SK-N-SH treated with all-trans-retinoic acid at 6 μM for 48 hours (cell line): ENCODE measurements at regions not wholly inside any gene's neighbourhood (a gene's known extent, or its start where the extent isn't known, plus 50 kb on each side); places are given as distances from the start of the nearest gene placed in this dataset.

ENCODE experiments used
- ATAC-seq: fragments of 200-7000 bp; cut with Tn5 transposase; 3 replicates; pipeline ENCODE4 v1.9.1; 2020; ENCODE audit warnings: mild to moderate bottlenecking, moderate library complexity
- ARNTL ChIP-seq: fragments of 450-650 bp; formaldehyde crosslinking; IDR thresholded peaks from 2 replicates; pipeline ENCODE4 v1.5.0; 2020; ENCODE audit warnings: low read depth, mild to moderate bottlenecking, moderate library complexity, borderline replicate concordance
- BACH2 ChIP-seq: fragments of 250-450 bp; sonication (Bioruptor Pico); IDR thresholded peaks from 2 replicates; pipeline ENCODE4 v1.9.0; 2021; ENCODE audit warnings: mild to moderate bottlenecking, borderline replicate concordance
- CREB5 ChIP-seq: fragments of 250-450 bp; sonication (Bioruptor Pico); IDR thresholded peaks from 2 replicates; pipeline ENCODE4 v1.5.1; 2020; ENCODE audit warnings: low read depth, mild to moderate bottlenecking, moderate library complexity
- CSDC2 ChIP-seq: fragments of 250-450 bp; sonication (Bioruptor Pico); IDR thresholded peaks from 2 replicates; pipeline ENCODE4 v1.5.0; 2020; ENCODE audit warnings: mild to moderate bottlenecking, moderate library complexity
- CSRNP3 ChIP-seq: fragments of 250-450 bp; sonication (Bioruptor Pico); IDR thresholded peaks from 2 replicates; pipeline ENCODE4 v1.5.1; 2021; ENCODE audit warnings: mild to moderate bottlenecking, moderate library complexity
- ESRRG ChIP-seq: fragments of 250-450 bp; sonication (Bioruptor Pico); IDR thresholded peaks from 2 replicates; pipeline ENCODE4 v1.6.1; 2021; ENCODE audit warnings: mild to moderate bottlenecking
- GLIS3 ChIP-seq: fragments of 250-450 bp; sonication (Bioruptor Pico); IDR thresholded peaks from 2 replicates; pipeline ENCODE4 v1.5.0; 2020; ENCODE audit warnings: mild to moderate bottlenecking, moderate library complexity
- ISL1 ChIP-seq: fragments of 250-450 bp; sonication (Bioruptor Pico); IDR thresholded peaks from 2 replicates; pipeline ENCODE4 v2.1.2; 2022; ENCODE audit warnings: mild to moderate bottlenecking, moderate library complexity
- PATZ1 ChIP-seq: fragments of 250-450 bp; sonication (Bioruptor Pico); IDR thresholded peaks from 2 replicates; pipeline ENCODE4 v1.8.0; 2020; ENCODE audit warnings: mild to moderate bottlenecking, moderate library complexity, borderline replicate concordance
- POU6F1 ChIP-seq: fragments of 250-450 bp; sonication (Bioruptor Pico); IDR thresholded peaks from 2 replicates; pipeline ENCODE4 v1.8.0; 2021; ENCODE audit warnings: low read depth, mild to moderate bottlenecking, moderate library complexity, borderline replicate concordance
- PPARA ChIP-seq: fragments of 250-450 bp; sonication (Bioruptor Pico); IDR thresholded peaks from 2 replicates; pipeline ENCODE4 v1.5.0; 2020; ENCODE audit warnings: mild to moderate bottlenecking, borderline replicate concordance
- RARB ChIP-seq: fragments of 250-450 bp; sonication (Bioruptor Pico); IDR thresholded peaks from 2 replicates; pipeline ENCODE4 v1.8.0; 2021; ENCODE audit warnings: mild to moderate bottlenecking, moderate library complexity
- SNAI2 ChIP-seq: fragments of 250-450 bp; sonication (Bioruptor Pico); IDR thresholded peaks from 2 replicates; pipeline ENCODE4 v1.5.0; 2020; ENCODE audit warnings: mild to moderate bottlenecking, moderate library complexity
- TCF4 ChIP-seq: fragments of 250-450 bp; sonication (Bioruptor Pico); IDR thresholded peaks from 2 replicates; pipeline ENCODE4 v1.8.0; 2021; ENCODE audit warnings: mild to moderate bottlenecking, moderate library complexity, borderline replicate concordance
- TOX ChIP-seq: fragments of 250-450 bp; sonication (Bioruptor Pico); IDR thresholded peaks from 2 replicates; pipeline ENCODE4 v1.8.0; 2021; ENCODE audit warnings: mild to moderate bottlenecking, moderate library complexity, borderline replicate concordance
- TSHZ2 ChIP-seq: fragments of 250-450 bp; sonication (Bioruptor Pico); IDR thresholded peaks from 2 replicates; pipeline ENCODE4 v1.5.0; 2020; ENCODE audit warnings: mild to moderate bottlenecking, moderate library complexity
- ZC3H10 ChIP-seq: fragments of 250-450 bp; sonication (Bioruptor Pico); IDR thresholded peaks from 2 replicates; pipeline ENCODE4 v1.5.1; 2021; ENCODE audit warnings: mild to moderate bottlenecking, moderate library complexity
- ZFP3 ChIP-seq: fragments of 250-450 bp; sonication (Bioruptor Pico); IDR thresholded peaks from 2 replicates; pipeline ENCODE4 v1.5.0; 2020; ENCODE audit warnings: mild to moderate bottlenecking, moderate library complexity
- ZFP30 ChIP-seq: fragments of 450-650 bp; formaldehyde crosslinking; IDR thresholded peaks from 2 replicates; pipeline ENCODE4 v1.5.0; 2022; ENCODE audit warnings: mild to moderate bottlenecking, moderate library complexity
- ZNF565 ChIP-seq: fragments of 450-650 bp; formaldehyde crosslinking; conservative IDR thresholded peaks from 2 replicates; pipeline ENCODE4 v1.5.0; 2020; ENCODE audit warnings: low read depth, mild to moderate bottlenecking, moderate library complexity
- ZNF70 ChIP-seq: fragments of 450-650 bp; formaldehyde crosslinking; IDR thresholded peaks from 2 replicates; pipeline ENCODE4 v1.5.0; 2020; ENCODE audit warnings: mild to moderate bottlenecking, moderate library complexity

GRCh38 chr1:55898181-55898580 is 681.2 kb downstream of the PLPP3 start:
- no peak for ATAC-seq
- no peak for TF ChIP-seq POU6F1 (CRISPR knock-in tag)
- no peak for TF ChIP-seq CREB5
- TF ChIP-seq ZNF70 (CRISPR knock-in tag), result no peak
- TF ChIP-seq PATZ1 (CRISPR knock-in tag), result no peak
- no peak for TF ChIP-seq BACH2 (CRISPR knock-in tag)
- no peak for TF ChIP-seq CSDC2 (CRISPR knock-in tag)
- TF ChIP-seq ARNTL (CRISPR knock-in tag), result no peak
- TF ChIP-seq ISL1 (CRISPR knock-in tag), result no peak

- no peak for TF ChIP-seq ZC3H10 (CRISPR knock-in tag)
- no peak for TF ChIP-seq CSRNP3 (CRISPR knock-in tag)
- TF ChIP-seq TSHZ2 (CRISPR knock-in tag), result no peak
- TF ChIP-seq CSDC2 (CRISPR knock-in tag), result no peak
- no peak for TF ChIP-seq GLIS3 (CRISPR knock-in tag)
- no peak for TF ChIP-seq ZFP3
- TF ChIP-seq PPARA (CRISPR knock-in tag), result no peak
- no peak for TF ChIP-seq TOX (CRISPR knock-in tag)
- TF ChIP-seq SNAI2 (CRISPR knock-in tag), result no peak
- no peak for TF ChIP-seq BACH2 (CRISPR knock-in tag)
- no peak for TF ChIP-seq TCF4
- TF ChIP-seq POU6F1 (CRISPR knock-in tag), result no peak
- TF ChIP-seq ZNF565 (CRISPR knock-in tag), result no peak
- TF ChIP-seq ESRRG (CRISPR knock-in tag), result no peak
- TF ChIP-seq RARB (CRISPR knock-in tag), result no peak
- TF ChIP-seq ZFP30 (CRISPR knock-in tag), result no peak
- TF ChIP-seq CREB5, result no peak
- TF ChIP-seq, all 23 proteins: peak for 0
These were observed 681.0 kb upstream of the USP24 start for GRCh38 chr1:55896210-55896609.

More at GRCh38 chr1:55896210-55896609, 681.0 kb upstream of the USP24 start:
- no peak for ATAC-seq
